Stimulated activated CD4-positive, alpha-beta T cell treated with anti-CD3 and anti-CD28 coated beads, Interleukin-2, amount 100 ng/mL, for 24 hours (primary cell): ENCODE measurements at regions not wholly inside any gene's neighbourhood (a gene's known extent, or its start where the extent isn't known, plus 50 kb on each side); places are given as distances from the start of the nearest gene placed in this dataset.

Source experiments
- DNase-seq, 2 donors: peaks; one replicate each; pipeline ENCODE4 v3.0.0-alpha.2; 2020

DNA sequence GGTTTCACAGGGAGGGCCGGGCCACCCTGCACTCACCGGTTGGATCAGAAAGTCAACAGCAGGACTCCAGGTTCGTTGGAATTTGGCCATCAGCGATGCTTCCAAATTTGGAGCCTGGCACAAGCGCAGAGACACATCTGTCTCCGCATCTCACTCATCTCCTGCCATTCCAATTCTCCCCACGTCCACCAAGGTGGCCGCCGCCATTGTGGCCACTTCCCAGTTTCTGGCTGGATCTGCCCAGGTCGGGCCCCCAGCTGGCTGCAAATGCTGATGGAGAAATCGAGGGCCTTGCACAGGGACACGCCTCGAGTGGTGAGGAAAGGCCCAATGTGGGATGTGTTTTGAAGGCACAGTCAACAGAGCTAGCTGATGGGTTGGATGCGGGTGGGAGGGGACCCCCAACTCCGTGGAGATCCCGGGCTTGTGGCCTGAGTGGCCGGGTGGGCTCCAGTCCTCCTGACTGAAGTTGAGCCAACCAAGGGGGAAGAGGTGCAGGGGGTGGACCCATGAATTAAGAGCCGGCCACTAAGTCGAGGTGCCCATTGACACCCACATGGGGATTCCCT lies 102.7 kb downstream of the CRYAA start:
- DNase-seq, result no peak

DNA sequence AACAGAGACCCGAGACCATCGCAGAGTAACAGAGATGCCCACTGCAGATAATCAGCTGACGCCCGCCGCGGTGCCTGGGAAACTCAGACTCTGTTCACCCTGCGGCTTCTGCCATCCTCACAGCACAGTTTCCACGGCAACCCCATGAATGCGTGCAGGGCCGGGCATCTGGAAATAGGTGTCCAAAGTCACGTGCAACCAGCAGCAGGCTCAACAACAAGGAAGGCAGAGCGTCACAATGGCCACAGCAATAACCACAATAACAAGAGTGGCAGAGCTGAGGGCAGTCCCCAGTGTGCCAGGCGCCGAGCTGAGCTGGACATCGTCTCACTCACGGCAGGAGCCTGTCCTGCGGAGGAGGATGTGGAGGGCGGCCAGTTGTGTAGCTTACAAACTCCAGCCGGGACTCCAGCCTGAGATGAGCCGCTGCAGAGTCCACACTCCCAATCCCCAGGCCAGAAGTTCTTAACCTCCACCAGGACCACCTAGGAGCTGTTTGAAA lies 102.0 kb downstream of the CRYAA start:
- no peak for DNase-seq

DNA sequence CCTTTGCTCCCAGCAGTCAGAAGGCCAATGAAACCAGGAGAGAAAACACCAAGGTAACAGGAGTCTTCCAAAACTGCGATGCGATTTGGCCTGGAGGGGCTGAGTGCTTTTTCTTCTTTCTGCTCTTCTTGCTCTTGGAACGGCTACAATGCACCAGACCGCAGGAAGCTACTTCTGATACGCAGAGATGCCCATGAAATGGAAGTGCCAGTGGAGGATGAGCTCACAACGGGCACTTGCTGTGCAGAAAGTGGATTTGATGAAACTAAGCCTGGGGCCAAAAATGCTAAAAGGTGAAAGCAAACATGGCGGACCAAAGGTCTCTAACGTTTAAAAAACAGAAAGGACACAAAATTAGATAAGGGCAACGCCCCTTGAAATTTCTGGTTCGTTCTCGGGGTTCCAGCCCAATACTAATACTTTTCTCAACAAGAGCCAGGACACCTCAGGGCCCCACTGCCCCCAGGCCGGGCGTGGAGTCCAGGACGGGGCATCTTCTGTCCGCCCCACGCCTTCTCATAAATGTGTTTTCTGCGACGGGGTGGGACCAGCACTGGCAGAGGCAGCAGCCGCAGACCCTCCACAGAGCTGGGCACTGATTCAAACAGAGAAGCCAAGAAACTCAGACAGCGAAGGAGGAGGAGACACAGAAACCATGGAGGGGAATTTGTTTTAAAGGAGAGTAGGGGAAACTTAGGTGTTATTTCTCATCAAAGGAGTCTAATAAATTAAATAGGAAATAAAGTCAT lies 101.3 kb downstream of the CRYAA start:
- DNase-seq, result no peak

DNA sequence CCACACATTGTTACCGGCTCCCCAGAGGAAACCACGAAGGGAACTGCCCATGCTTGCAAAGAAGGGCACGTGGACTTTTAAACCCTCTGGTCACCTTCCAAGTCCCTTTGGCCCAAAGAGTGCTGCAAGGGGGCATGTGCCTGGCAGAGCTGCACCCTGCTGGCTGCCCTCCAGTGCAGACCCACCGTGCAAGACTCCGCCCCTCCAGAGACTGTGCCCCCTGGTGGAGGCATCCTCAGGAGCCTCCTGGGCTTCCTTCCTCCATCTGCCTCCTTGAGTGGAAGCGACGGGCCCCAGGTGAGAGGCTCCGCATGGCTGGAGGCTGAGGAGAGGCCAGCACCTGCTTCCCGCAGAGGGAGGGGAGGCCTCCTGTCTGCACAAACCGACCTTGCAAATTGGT lies 100.6 kb downstream of the CRYAA start:
- DNase-seq, result peak; percentile 37 to 55

DNA sequence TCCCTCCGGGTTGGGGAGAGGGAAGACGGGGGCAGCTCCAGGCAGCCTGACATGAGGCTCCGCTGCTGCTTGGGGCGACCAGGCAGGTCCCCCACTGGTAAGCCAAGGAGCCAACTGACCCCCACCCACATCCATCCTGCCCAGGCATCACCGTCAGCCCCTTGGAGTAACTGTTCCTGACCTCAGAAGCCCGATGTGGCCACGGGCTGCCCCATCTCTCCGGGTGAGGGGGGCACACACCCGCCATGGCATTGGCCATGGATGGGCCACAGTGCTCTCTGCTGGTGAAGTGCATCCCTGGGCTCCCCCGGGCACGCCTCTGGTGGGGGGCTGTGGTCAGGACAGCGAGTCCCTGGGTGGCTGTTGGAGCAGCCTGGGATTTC lies 100.0 kb downstream of the CRYAA start:
- DNase-seq, result no peak

DNA sequence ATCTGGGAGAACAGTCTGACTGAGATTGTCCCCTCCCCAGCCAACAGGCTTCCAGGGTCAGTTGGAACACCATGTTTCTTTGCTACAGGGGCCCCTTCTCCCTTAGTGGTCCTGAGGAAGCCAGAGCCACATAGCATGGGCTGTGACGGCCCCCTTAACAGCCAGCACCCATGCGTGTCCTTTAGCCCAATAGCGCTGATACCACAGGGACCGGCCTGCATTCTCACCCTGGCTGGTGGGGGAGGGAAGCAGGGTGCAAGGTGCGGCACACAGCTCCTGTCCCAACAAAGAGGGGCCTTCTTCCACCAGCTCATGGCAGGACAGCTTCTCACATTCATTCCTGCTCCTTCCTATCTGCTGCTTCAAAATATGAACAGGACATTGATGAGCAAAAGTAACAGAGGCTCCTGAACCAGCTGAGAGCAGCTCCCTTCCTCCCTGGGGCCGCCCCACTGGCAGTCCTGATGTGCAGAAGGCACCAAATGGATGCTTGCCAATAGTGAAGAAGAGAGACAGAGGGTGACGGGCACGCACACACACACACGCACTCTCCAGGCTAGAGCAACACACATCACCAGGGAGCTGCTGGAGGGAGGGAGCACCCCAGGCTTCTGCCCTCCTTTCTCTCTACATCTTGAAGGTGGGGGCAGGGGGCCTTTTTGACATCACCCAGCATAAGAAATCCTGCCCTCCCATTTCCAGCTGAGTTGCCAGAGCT lies 99.4 kb downstream of the CRYAA start:
- no peak for DNase-seq

DNA sequence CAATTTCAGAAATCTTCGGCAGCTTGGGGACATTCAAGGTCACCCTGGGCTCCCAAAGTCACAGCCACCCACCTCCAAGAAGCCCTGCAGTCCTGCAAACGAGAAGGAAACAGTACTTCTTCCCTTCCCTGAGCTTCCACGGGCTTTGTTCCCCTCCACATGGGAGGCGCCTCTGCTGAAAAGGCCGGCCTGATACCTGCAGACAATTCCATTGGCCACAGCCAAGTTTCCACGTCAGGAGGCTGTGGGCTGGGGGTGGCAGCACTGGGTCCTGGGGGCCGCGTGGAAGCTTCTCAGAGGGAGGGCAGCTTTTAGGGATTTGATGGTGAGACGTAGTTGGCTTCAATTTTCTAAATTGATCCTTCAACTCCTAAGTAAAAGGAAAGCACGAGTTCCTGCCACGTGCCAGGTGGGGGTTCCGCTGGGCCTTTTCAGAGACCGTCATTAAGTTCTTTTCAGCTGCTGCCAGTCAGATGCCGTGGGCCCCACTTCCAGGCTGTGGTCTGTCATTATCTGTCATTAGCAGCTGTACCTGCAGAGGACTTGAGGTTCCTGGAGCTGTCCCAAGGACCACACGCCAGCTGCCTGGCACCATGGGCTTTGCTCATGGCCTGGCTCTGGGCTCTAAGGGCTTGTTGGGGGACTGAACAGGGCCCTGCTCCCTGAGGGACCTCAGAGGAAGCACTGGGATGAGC lies 98.7 kb downstream of the CRYAA start:
- DNase-seq, result no peak

DNA sequence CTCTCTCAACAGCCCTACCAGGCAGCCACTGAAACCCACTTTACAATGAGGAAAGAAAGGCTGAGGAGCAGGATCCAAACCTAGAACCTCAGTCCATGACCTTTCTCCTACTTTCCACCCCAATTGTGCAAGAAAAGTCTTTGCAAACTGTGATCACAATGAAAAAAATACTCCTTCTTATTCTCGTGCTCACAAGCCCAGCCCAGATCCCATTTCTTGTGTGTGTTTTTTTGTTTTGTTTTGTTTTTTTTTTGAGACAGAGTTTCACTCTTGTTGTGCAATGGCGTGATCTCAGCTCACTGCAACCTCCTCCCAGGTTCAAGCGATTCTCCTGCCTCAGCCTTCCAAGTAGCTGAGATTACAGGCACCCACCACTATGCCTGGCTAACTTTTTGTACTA lies 97.7 kb downstream of the CRYAA start:
- DNase-seq, result no peak

DNA sequence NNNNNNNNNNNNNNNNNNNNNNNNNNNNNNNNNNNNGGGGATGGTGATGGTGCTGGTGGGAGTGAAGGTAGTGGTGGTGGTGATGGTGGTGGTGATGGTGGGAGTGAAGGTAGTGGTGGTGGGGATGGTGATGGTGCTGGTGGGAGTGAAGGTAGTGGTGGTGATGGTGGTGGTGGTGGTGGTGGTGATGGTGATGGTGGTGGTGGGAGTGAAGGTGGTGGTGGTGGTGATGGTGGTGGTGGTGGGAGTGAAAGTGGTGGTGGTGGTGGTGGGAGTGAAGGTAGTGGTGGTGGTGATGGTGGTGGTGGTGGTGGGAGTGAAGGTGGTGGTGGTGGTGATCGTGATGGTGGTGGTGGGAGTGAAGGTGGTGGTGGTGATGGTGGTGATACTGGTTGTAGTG lies 93.6 kb downstream of the CRYAA start:
- DNase-seq, result no peak
